ENCODE measurements at regions not wholly inside any gene's neighbourhood (a gene's known extent, or its start where the extent isn't known, plus 50 kb on each side); places are given as distances from the start of the nearest gene placed in this dataset.

GRCh38 chr4:28006021-28006420, 1145.4 kb downstream of the STIM2 start:
- no peak for DNase-seq (ENCODE audit: low read depth, low spot score)
- ATAC-seq = no peak
- H3K9me3 ChIP-seq (ENCODE audit: control insufficient read depth, insufficient read depth, low read depth, low read length) = no peaks in the 10 kb centered on the region
- in situ Hi-C loops (cut with HindIII; ENCODE audit: low pct_unique_long_range_greater_than_20kb, low sequenced_read_pairs) (no loop called here), intact Hi-C loops (cut with micrococcal nuclease; ENCODE audit: unreplicated experiment) (no loop called here)
- H3K27me3 ChIP-seq (ENCODE audit: control insufficient read depth, insufficient read depth, low read length) = no peaks in the 10 kb centered on the region
- no peaks in the 10 kb centered on the region for H3K4me1 ChIP-seq (ENCODE audit: control insufficient read depth, insufficient read depth, low read length)
- H3K4me3 ChIP-seq (ENCODE audit: low read depth in 2 of 2, low read length in 2 of 2) = no peak overlapping the region
- H3K27ac ChIP-seq (ENCODE audit: low read length) = no peak overlapping the region
- no TSS peak for BruUV-seq (replicated peaks)
- ChIA-PET CTCF (no interaction called here), POLR2A (no interaction called here)
- no peaks in the 10 kb centered on the region for H3K36me3 ChIP-seq (ENCODE audit: control insufficient read depth, insufficient read depth, low read length)
- TF ChIP-seq REST (IDR thresholded peaks at IDR 0.05; ENCODE audit: insufficient read depth in 1 of 2, low read depth in 2 of 2, low read length in 1 of 2) (no peak), CTCF (IDR thresholded peaks at IDR 0.05) (no peak), SIN3A (IDR thresholded peaks at IDR 0.05; ENCODE audit: borderline replicate concordance, insufficient read depth, low read depth, low read length) (no peak), POLR2AphosphoS5 (IDR thresholded peaks at IDR 0.05; ENCODE audit: low read depth, low read length) (no peak), TCF7L2 (IDR thresholded peaks at IDR 0.05; ENCODE audit: low read depth, low read length) (no peak)

DNA sequence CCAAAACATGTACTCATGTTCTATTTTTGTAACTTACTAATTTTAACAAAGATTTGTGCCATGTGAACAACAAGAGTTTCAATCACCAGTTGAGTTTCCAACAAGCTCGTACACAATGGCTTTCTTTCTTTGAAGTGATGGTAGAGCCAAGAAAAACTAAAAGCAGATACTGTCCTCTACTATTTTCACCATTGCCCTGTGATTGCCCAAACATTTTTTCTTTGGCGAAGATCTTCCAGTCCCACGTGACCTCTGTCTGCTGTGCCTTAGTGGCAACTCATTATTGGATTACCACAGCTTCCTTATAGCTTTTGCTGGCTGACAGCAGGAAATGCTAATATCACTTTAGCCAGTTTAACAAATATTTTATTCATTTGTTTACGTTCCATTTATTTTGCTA, 1147.1 kb downstream of the STIM2 start:
- intact Hi-C loops (cut with micrococcal nuclease; ENCODE audit: unreplicated experiment) (no loop called here), in situ Hi-C loops (cut with HindIII; ENCODE audit: low pct_unique_long_range_greater_than_20kb, low sequenced_read_pairs) (no loop called here)
- H3K9me3 ChIP-seq (ENCODE audit: control insufficient read depth, insufficient read depth, low read depth, low read length) = no peaks in the 10 kb centered on the region
- H3K4me3 ChIP-seq (ENCODE audit: low read depth in 2 of 2, low read length in 2 of 2) = no peak overlapping the region
- TF ChIP-seq CTCF (IDR thresholded peaks at IDR 0.05) (no peak), POLR2AphosphoS5 (IDR thresholded peaks at IDR 0.05; ENCODE audit: low read depth, low read length) (no peak), REST (IDR thresholded peaks at IDR 0.05; ENCODE audit: insufficient read depth in 1 of 2, low read depth in 2 of 2, low read length in 1 of 2) (no peak), SIN3A (IDR thresholded peaks at IDR 0.05; ENCODE audit: borderline replicate concordance, insufficient read depth, low read depth, low read length) (no peak), TCF7L2 (IDR thresholded peaks at IDR 0.05; ENCODE audit: low read depth, low read length) (no peak)
- no peak for ATAC-seq
- H3K27me3 ChIP-seq (ENCODE audit: control insufficient read depth, insufficient read depth, low read length) = no peaks in the 10 kb centered on the region
- no peak overlapping the region for H3K27ac ChIP-seq (ENCODE audit: low read length)
- CTCF ChIA-PET = no interaction called here
- no TSS peak for BruUV-seq (replicated peaks)
- no peaks in the 10 kb centered on the region for H3K4me1 ChIP-seq (ENCODE audit: control insufficient read depth, insufficient read depth, low read length)
- DNase-seq (ENCODE audit: low read depth, low spot score) = no peak
- POLR2A ChIA-PET = no interaction called here
- H3K36me3 ChIP-seq (ENCODE audit: control insufficient read depth, insufficient read depth, low read length) = no peaks in the 10 kb centered on the region

Data from Panc1 (cell line).